Keratinocyte (primary cell): ENCODE measurements at regions not wholly inside any gene's neighbourhood (a gene's known extent, or its start where the extent isn't known, plus 50 kb on each side); places are given as distances from the start of the nearest gene placed in this dataset.

Experiments used
- DNase-seq: peaks from one replicate; pipeline ENCODE4 v3.0.0-alpha.2; 2011; ENCODE audit warnings: low read depth, missing footprints, low spot score
- FAIRE-seq: peaks from 2 replicates; lab custom pipeline; 2011; peaks lifted over from hg19 to GRCh38; lab: Jason Lieb, UNC
- H2AFZ ChIP-seq: 2 replicates; pipeline ENCODE4 v1.6.0; 2012; ENCODE audit warnings: low read length, control low read depth, inconsistent platforms; ENCODE audit not compliant: control insufficient read depth
- H3K27ac ChIP-seq: 2 replicates; pipeline ENCODE4 v1.5.1; 2011; ENCODE audit warnings: low read length; ENCODE audit not compliant: control insufficient read depth, insufficient read depth
- H3K27me3 ChIP-seq: 3 replicates; pipeline ENCODE4 v1.6.0; 2011; ENCODE audit warnings: low read length; ENCODE audit not compliant: control insufficient read depth, insufficient read depth; ENCODE audit errors: extremely low read depth
- H3K36me3 ChIP-seq, 2 experiments: 2 replicates in 1 of 2; 3 replicates in 1 of 2; pipeline ENCODE4 v1.5.1; 2011; ENCODE audit warnings: low read length in 2 of 2, mild to moderate bottlenecking in 1 of 2; ENCODE audit not compliant: control insufficient read depth in 2 of 2, insufficient read depth in 2 of 2; ENCODE audit errors: extremely low read depth in 1 of 2
- H3K4me1 ChIP-seq: 3 replicates; pipeline ENCODE4 v1.5.1; 2011; ENCODE audit warnings: low read length; ENCODE audit not compliant: control insufficient read depth, insufficient read depth; ENCODE audit errors: extremely low read depth
- H3K4me2 ChIP-seq: 3 replicates; pipeline ENCODE4 v1.6.0; 2011; ENCODE audit warnings: low read depth, low read length; ENCODE audit not compliant: control insufficient read depth, insufficient read depth; ENCODE audit errors: extremely low read depth
- H3K4me3 ChIP-seq, 3 experiments: fragments of 200-600 bp in 1 of 3; sonication (generic) in 1 of 3; 2 replicates in 2 of 3; 3 replicates in 1 of 3; pipeline ENCODE4 v1.5.1; 2011 to 2016; ENCODE audit warnings: low read length in 3 of 3, mild to moderate bottlenecking in 3 of 3, control low read depth in 2 of 3, inconsistent platforms in 1 of 3, low read depth in 1 of 3, mixed read lengths in 1 of 3, mixed run types in 1 of 3, moderate library complexity in 1 of 3; ENCODE audit not compliant: control insufficient read depth in 2 of 3, insufficient read depth in 2 of 3; ENCODE audit errors: extremely low read depth in 1 of 3
- H3K79me2 ChIP-seq: 2 replicates; pipeline ENCODE4 v1.6.0; 2012; ENCODE audit warnings: low read length; ENCODE audit not compliant: control insufficient read depth, insufficient read depth
- H3K9ac ChIP-seq: 3 replicates; pipeline ENCODE4 v1.6.0; 2011; ENCODE audit warnings: low read length; ENCODE audit not compliant: control insufficient read depth, insufficient read depth; ENCODE audit errors: extremely low read depth
- H3K9me1 ChIP-seq: 3 replicates; pipeline ENCODE4 v1.6.0; 2011; ENCODE audit warnings: low read length; ENCODE audit not compliant: control insufficient read depth, insufficient read depth; ENCODE audit errors: extremely low read depth
- H3K9me3 ChIP-seq: 2 replicates; pipeline ENCODE4 v1.5.1; 2012; ENCODE audit warnings: low read depth, low read length; ENCODE audit not compliant: control insufficient read depth
- H4K20me1 ChIP-seq: 3 replicates; pipeline ENCODE4 v1.6.0; 2011; ENCODE audit warnings: low read length; ENCODE audit not compliant: control insufficient read depth, insufficient read depth; ENCODE audit errors: extremely low read depth
- CTCF ChIP-seq, 3 experiments: IDR thresholded peaks in 1 of 3; conservative IDR thresholded peaks in 1 of 3; optimal IDR thresholded peaks in 1 of 3; 2 replicates in 2 of 3; 3 replicates in 1 of 3; pipeline versions ENCODE3 to v1.5.1; 2011; ENCODE audit warnings: low read length in 3 of 3, mild to moderate bottlenecking in 3 of 3, moderate library complexity in 2 of 3, control low read depth in 1 of 3, inconsistent platforms in 1 of 3; ENCODE audit not compliant: insufficient read depth in 2 of 3; ENCODE audit errors: extremely low read depth in 1 of 3
- EZH2 ChIP-seq: IDR thresholded peaks from one replicate; pipeline ENCODE4 v1.6.1; 2012; ENCODE audit warnings: inconsistent platforms, mild to moderate bottlenecking, low read length, moderate library complexity
- dilution Hi-C: fragments of 300-500 bp; cut with MboI; formaldehyde crosslinking; loops from one replicate; pipeline ENCODE4 v1.7.0; 2020; ENCODE audit warnings: low sequenced_read_pairs; ENCODE audit not compliant: extremely low pct_ligation_motif_present

GRCh38 chr14:100381395-100382105 is 58.4 kb downstream of the SLC25A47 start:
- Histone ChIP-seq H3K36me3 (peaks cover 2 to 3% of the 10 kb centered on the region in 2 experiments), H3K9ac (no peak overlapping the region), H3K4me2 (no peak overlapping the region), H3K79me2 (no peaks in the 10 kb centered on the region), H2AFZ (no peak overlapping the region), H3K9me1 (no peaks in the 10 kb centered on the region), H3K4me1 (peaks cover 11% of the 10 kb centered on the region), H3K4me3 (no peak overlapping the region), H3K27ac (no peak overlapping the region), H3K9me3 (no peaks in the 10 kb centered on the region), H3K27me3 (no peaks in the 10 kb centered on the region), H4K20me1 (peaks cover 3% of the 10 kb centered on the region)
- dilution Hi-C loops, result no loop called here
- DNase-seq (no peak), FAIRE-seq (no peak)
- no peak for TF ChIP-seq CTCF (optimal IDR thresholded peaks at IDR 0.05 in 1 of 3, IDR thresholded peaks at IDR 0.05 in 1 of 3, conservative IDR thresholded peaks at IDR 0.05 in 1 of 3; ENCODE audit: extremely low read depth in 1 of 3, insufficient read depth in 2 of 3, low read length in 3 of 3)
- TF ChIP-seq EZH2, result no peak

- DNase-seq, result no peak
- H3K9me1 ChIP-seq, result no peaks in the 10 kb centered on the region
- no peak for FAIRE-seq
- H3K27me3 ChIP-seq, result no peaks in the 10 kb centered on the region
- peaks cover 3% of the 10 kb centered on the region for H4K20me1 ChIP-seq
- dilution Hi-C loops, result no loop called here
- no peak overlapping the region for H3K4me3 ChIP-seq
- H3K27ac ChIP-seq, result no peak overlapping the region
- H3K4me1 ChIP-seq, result peaks cover 7% of the 10 kb centered on the region
- peaks cover 2 to 3% of the 10 kb centered on the region in 2 experiments for H3K36me3 ChIP-seq
- H3K9me3 ChIP-seq, result no peaks in the 10 kb centered on the region
- TF ChIP-seq EZH2 (no peak), CTCF (optimal IDR thresholded peaks at IDR 0.05 in 1 of 3, IDR thresholded peaks at IDR 0.05 in 1 of 3, conservative IDR thresholded peaks at IDR 0.05 in 1 of 3; ENCODE audit: extremely low read depth in 1 of 3, insufficient read depth in 2 of 3, low read length in 3 of 3) (no peak)
- H3K4me2 ChIP-seq, result no peak overlapping the region
- H3K9ac ChIP-seq, result no peak overlapping the region
- no peak overlapping the region for H2AFZ ChIP-seq
- no peaks in the 10 kb centered on the region for H3K79me2 ChIP-seq
Observed at GRCh38 chr14:100382106-100382455, 58.9 kb downstream of the SLC25A47 start.
